Activated CD8-positive, alpha-beta T cell treated with anti-CD3 and anti-CD28 coated beads for 36 hours (primary cell): ENCODE measurements at regions not wholly inside any gene's neighbourhood (a gene's known extent, or its start where the extent isn't known, plus 50 kb on each side); places are given as distances from the start of the nearest gene placed in this dataset.
A peak's percentile ranks its signal among the peaks of the same experiment; 100 is the strongest.
"Not testable (repeated sequence)": the region's sequence is repeated elsewhere in the genome, so short reads cannot be mapped to it uniquely, and the experiment has no call there.

Experiments
- ATAC-seq: fragments of 200-7000 bp; cut with Tn5 transposase; one replicate; pipeline ENCODE4 v1.10.0; 2021; ENCODE audit warnings: mild to moderate bottlenecking, moderate library complexity
- CTCF ChIA-PET: fragments of 350-600 bp; sonication (Branson Sonifier 250); formaldehyde crosslinking; loops from one replicate; lab custom pipeline; 2021; ENCODE audit warnings: antibody characterized with exemption; lab: Charles Lee
- POLR2A ChIA-PET: fragments of 350-600 bp; sonication (Branson Sonifier 250); formaldehyde crosslinking; loops from one replicate; lab custom pipeline; 2021; ENCODE audit warnings: antibody characterized with exemption; lab: Charles Lee
- DNase-seq: peaks from one replicate; pipeline ENCODE4 v3.0.0-alpha.2; 2020
- H3K27ac Mint-ChIP-seq: one replicate; pipeline ENCODE4 v1.8.0; 2021; ENCODE audit warnings: mild to moderate bottlenecking, mixed read lengths
- H3K27me3 Mint-ChIP-seq: one replicate; pipeline ENCODE4 v1.8.0; 2021; ENCODE audit warnings: mixed read lengths
- H3K36me3 Mint-ChIP-seq: one replicate; pipeline ENCODE4 v1.8.0; 2021; ENCODE audit warnings: low read depth, mixed read lengths
- H3K4me1 Mint-ChIP-seq: one replicate; pipeline ENCODE4 v1.8.0; 2021; ENCODE audit warnings: low read depth, mixed read lengths
- H3K4me3 Mint-ChIP-seq: one replicate; pipeline ENCODE4 v1.8.0; 2021; ENCODE audit warnings: mild to moderate bottlenecking, moderate library complexity, mixed read lengths
- H3K9me3 Mint-ChIP-seq: one replicate; pipeline ENCODE4 v1.8.0; 2021; ENCODE audit warnings: mixed read lengths
- CTCF ChIP-seq: fragments of 200-600 bp; IDR thresholded peaks from one replicate; pipeline ENCODE4 v1.8.0; 2022; ENCODE audit warnings: antibody characterized with exemption, mild to moderate bottlenecking
- intact Hi-C: fragments of 100-400 bp; cut with micrococcal nuclease; formaldehyde crosslinking; loops from one replicate; pipeline ENCODE4 v1.10.0; 2022

GRCh38 chr22:25461301-25461700 is 103.2 kb upstream of the GRK3 start:
- H3K36me3 Mint-ChIP-seq: peaks cover 47% of the 10 kb centered on the region
- H3K9me3 Mint-ChIP-seq: no peaks in the 10 kb centered on the region
- no peak overlapping the region for H3K27ac Mint-ChIP-seq
- no peaks in the 10 kb centered on the region for H3K27me3 Mint-ChIP-seq
- intact Hi-C loops: loop anchor here (10.0 kb wide), 1 partner anchor 244 kb away; no protein-coding TSS in a partner anchor
- ChIA-PET POLR2A (interaction anchor here (0.7 kb wide), 1 partner anchor 276 kb away, joined by 3 read pairs; no protein-coding TSS in a partner anchor), CTCF (interaction anchor here (1.1 to 3.7 kb wide), 4 partner anchors 240 to 311 kb away, joined by 3 to 29 read pairs (median 4); no protein-coding TSS in a partner anchor)
- no peak for TF ChIP-seq CTCF
- H3K4me3 Mint-ChIP-seq: no peak overlapping the region
- DNase-seq: no peak
- peaks cover 4% of the 10 kb centered on the region for H3K4me1 Mint-ChIP-seq
- ATAC-seq: no peak

GRCh38 chr22:25462474-25463346 is 101.8 kb upstream of the GRK3 start:
- ChIA-PET CTCF (interaction anchor here (0.6 to 3.7 kb wide), 21 partner anchors 9 to 309 kb away, joined by 3 to 29 read pairs (median 3); partner anchors contain the start of gene GRK3), POLR2A (interaction anchor here (1.0 to 1.2 kb wide), 3 partner anchors 95 to 310 kb away, joined by 3 to 5 read pairs (median 4); no protein-coding TSS in a partner anchor)
- intact Hi-C loops: loop anchor here (1.0 to 10.0 kb wide), 2 partner anchors 242 to 310 kb away; no protein-coding TSS in a partner anchor
- not testable (repeated sequence) for H3K4me3 Mint-ChIP-seq, H3K9me3 Mint-ChIP-seq, H3K4me1 Mint-ChIP-seq, H3K27me3 Mint-ChIP-seq
- peaks cover 44% of the 10 kb centered on the region for H3K36me3 Mint-ChIP-seq
- peak; percentile 98 for ATAC-seq
- TF ChIP-seq CTCF: peak; percentile 92
- peak overlapping the region; percentile 61 for H3K27ac Mint-ChIP-seq
- peak; percentile 84 for DNase-seq

GRCh38 chr22:25463347-25463628 is 101.2 kb upstream of the GRK3 start:
- intact Hi-C loops: loop anchor here (10.0 kb wide), 1 partner anchor 242 kb away; no protein-coding TSS in a partner anchor
- not testable (repeated sequence) for H3K4me3 Mint-ChIP-seq, H3K9me3 Mint-ChIP-seq, H3K4me1 Mint-ChIP-seq, ATAC-seq, DNase-seq, H3K27me3 Mint-ChIP-seq, H3K27ac Mint-ChIP-seq
- ChIA-PET POLR2A (interaction anchor here (1.2 kb wide), 1 partner anchor 99 kb away, joined by 5 read pairs; no protein-coding TSS in a partner anchor), CTCF (interaction anchor here (1.4 to 3.7 kb wide), 3 partner anchors 31 to 309 kb away, joined by 3 to 29 read pairs (median 6); no protein-coding TSS in a partner anchor)
- H3K36me3 Mint-ChIP-seq: peaks cover 44% of the 10 kb centered on the region

GRCh38 chr22:25464326-25464725 is 100.1 kb upstream of the GRK3 start:
- H3K9me3 Mint-ChIP-seq, ATAC-seq, H3K4me1 Mint-ChIP-seq, POLR2A ChIA-PET, DNase-seq, H3K27me3 Mint-ChIP-seq, H3K4me3 Mint-ChIP-seq, H3K27ac Mint-ChIP-seq, CTCF ChIA-PET: not testable (repeated sequence)
- peaks cover 35% of the 10 kb centered on the region for H3K36me3 Mint-ChIP-seq
- intact Hi-C loops: loop anchor here (10.0 kb wide), 1 partner anchor 240 kb away; no protein-coding TSS in a partner anchor

- peak overlapping the region; percentile 64 for H3K27ac Mint-ChIP-seq
- no peaks in the 10 kb centered on the region for H3K27me3 Mint-ChIP-seq
- POLR2A ChIA-PET: no interaction called here
- TF ChIP-seq CTCF: no peak
- ATAC-seq (no peak), DNase-seq (no peak)
- no peaks in the 10 kb centered on the region for H3K9me3 Mint-ChIP-seq
- H3K4me3 Mint-ChIP-seq: no peak overlapping the region
- intact Hi-C loops: loop anchor here (10.0 kb wide), 1 partner anchor 239 kb away; no protein-coding TSS in a partner anchor
- H3K4me1 Mint-ChIP-seq: no peaks in the 10 kb centered on the region
- CTCF ChIA-PET: interaction anchor here (1.7 kb wide), 1 partner anchor 307 kb away, joined by 5 read pairs; no protein-coding TSS in a partner anchor
- peaks cover 25% of the 10 kb centered on the region for H3K36me3 Mint-ChIP-seq
Measured at GRCh38 chr22:25465949-25466348, 98.5 kb upstream of the GRK3 start.
